SK-N-DZ (cell line): ENCODE measurements at regions not wholly inside any gene's neighbourhood (a gene's known extent, or its start where the extent isn't known, plus 50 kb on each side); places are given as distances from the start of the nearest gene placed in this dataset.
A peak's percentile ranks its signal among the peaks of the same experiment; 100 is the strongest.

ENCODE experiments used
- DNase-seq: peaks from one replicate; pipeline ENCODE4 v3.0.0-alpha.2; 2015; ENCODE audit warnings: low spot score

GRCh38 chr9:89766991-89767390 is 162.2 kb downstream of the GADD45G start:
- DNase-seq: no peak

- DNase-seq: no peak
Observed at GRCh38 chr9:89768051-89768450, 163.2 kb downstream of the GADD45G start.

- no peak for DNase-seq
Observed at GRCh38 chr9:89768650-89769071, 163.8 kb downstream of the GADD45G start.

DNA sequence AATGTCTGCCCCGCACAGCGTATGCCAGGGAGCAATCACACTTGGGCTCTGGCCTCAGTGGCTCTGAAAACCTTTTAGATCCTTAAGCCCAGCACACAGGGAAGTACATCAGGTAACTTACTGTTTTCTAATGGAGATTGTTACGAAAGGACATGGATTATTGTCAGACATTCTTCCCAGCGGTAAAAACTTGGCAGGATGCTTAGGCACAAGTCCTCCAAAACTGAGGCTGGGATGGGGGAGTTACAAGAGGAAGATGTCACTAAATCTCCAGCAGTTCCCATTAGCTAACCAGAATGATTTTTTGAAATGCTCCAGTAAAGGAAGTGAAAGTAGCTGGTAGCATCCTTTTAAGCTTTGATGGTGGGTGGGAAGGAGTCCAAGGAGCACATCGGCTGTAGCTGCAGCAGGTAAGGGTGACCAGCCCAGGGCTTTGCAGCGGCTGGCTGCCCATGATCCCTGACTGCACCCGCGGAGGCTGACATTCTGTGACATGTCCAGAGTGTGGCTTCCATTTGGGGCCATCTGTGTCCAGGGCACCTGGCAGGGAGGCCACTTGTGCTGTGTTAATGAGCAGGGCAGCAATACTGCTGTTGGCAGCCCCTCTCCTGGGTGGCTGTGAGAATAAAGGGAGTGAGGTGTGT is 165.8 kb downstream of the GADD45G start:
- DNase-seq: no peak

DNA sequence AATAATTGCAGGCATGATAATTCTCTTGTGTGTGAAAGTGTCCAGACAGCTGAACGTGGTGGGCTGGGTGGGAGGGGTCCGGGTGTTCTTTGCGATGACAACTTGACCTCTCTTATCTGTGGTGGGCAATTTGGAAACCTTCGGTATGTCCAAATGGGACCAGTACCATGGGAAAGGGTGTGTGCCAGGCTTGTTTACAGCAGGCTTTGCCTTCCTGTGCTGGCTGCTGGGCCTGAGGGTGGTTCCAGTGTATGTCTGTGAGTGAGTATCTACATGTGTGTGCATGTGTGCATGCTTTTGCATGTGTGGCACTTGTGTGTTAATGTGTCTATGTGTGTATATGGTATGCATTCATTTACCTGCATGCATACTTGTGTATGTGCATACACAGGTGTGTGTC is 166.4 kb downstream of the GADD45G start:
- DNase-seq: no peak

- DNase-seq: no peak
Observed at GRCh38 chr9:89773170-89773569, 168.4 kb downstream of the GADD45G start.

GRCh38 chr9:89774858-89775370 is 170.1 kb downstream of the GADD45G start:
- DNase-seq: no peak

GRCh38 chr9:89775641-89776040 is 170.8 kb downstream of the GADD45G start:
- no peak for DNase-seq

DNA sequence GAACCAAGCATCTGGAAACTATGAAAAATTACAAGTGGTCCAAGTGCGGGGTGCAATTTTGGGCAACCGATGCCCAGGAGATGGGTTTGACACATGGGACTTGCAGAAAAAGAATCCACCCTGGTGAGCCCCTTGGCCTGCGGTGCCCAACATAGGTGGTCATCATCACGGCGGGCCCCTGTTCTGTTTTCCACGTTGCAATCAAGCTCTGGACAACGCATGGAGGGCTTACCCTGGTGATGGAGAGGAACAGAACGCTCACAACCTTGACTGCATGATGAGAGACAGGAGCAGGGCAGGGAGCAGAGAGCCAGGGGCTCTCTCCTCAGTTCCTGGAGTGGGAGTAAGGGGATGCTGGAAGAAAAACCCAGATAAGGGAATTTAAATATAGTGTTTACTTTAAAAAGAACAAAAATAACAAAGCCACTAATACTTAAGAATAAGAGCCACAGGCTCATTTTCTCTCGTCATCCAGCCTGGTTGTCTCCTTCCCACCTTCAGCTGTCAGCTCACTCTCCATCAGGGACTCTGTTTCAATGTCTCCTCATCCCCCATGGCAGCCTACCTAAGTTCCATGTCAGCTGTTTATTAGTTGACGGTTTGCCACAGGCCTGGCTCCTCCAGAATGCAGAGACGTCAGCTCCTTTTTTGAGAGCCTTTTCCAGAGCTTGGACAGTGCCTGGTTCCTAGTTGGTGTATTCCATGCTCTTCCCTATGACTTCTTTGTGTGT is 172.1 kb downstream of the GADD45G start:
- no peak for DNase-seq

- DNase-seq: no peak
Observed at GRCh38 chr9:89777544-89777943, 172.7 kb downstream of the GADD45G start.

- peak; percentile 88 for DNase-seq
Observed at GRCh38 chr9:89778100-89779090, 173.6 kb downstream of the GADD45G start.

DNA sequence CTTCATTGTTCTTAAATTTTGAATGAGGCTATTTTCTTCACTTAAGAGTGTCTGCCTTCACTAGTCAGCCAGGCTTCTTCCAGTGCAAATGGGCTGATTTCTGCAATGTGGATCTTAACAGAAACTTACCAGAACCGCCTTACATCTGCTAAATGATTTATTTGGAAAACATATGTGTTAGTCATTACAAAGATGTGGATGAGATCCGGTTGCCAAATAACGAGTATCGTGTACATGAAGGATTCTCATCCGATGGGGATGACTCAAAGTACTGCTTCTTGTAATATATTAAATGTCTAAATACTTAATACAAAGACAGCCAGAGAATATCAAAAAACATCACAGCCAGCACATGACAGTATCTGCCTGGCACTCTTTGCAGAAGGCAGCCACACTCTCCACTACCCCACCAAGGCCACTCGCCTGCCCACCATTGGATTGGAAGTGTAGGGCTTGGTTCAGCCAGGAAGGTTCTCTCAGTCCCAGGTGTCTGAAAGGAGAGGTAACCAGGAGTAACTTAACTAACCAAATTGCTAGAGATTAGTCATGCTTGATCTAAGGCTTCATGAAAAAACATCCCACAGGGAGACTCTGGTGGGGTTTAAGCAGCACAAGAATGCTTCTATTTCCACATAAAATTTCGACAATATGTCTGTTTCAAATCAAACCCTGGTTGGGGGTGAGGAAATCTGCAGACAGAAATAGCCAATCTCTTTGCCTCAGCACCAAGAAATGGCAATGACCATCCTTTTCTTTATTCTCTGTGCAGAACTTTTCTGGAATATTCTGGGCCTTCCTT is 174.8 kb downstream of the GADD45G start:
- DNase-seq: no peak

DNA sequence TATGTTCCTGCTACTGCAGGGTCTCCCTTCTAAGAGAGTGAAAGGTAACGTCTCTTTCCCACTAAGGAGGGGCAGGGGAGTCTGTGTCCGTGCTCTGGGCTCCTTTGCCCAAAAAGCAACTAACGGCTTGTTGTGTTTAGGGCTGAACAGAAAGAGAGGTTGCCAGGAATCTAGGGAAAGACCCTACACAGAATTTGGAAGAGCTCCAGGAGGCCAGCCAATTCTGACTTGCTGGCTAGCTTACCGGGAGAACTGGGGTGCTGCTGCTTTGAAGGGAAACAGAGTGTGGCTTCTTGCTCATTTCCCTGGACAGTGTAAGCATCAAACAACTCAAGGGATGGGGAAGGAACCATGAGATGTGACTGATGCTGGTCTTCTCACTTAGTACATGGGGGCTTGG is 176.1 kb downstream of the GADD45G start:
- DNase-seq: no peak

DNA sequence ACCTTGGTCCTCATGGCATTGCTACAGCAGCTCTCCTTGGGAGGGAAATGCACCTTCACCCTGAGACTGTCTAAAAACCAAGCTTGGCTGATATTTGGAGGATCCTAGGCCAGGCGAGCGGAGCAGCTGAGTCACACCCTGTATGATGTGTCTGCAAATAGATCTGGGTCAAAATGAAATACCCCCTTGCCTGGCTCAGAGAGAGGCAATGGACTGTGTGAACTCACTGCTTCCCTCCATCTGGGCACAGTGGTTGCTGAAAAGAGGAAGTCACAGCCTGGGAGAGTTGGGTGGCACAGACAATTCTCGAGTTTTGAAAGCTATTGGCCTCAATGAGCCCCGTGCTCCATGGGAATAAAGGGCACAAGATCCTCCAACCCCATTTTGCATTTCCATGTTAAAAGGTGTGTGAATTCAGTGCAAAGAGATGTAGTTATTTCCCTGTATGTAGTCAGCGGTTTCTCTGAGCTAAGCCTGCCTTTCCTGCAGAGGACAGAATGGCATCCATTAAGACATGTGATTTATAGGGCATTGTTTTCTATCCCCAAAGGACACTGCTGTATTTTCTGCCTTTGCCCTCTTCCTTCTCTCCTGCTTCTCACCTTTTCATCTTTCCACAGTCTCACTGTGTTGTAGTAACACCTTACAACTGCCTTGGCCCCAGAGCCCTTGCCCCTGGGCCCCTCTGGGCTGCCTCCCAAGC is 177.2 kb downstream of the GADD45G start:
- DNase-seq: no peak

DNA sequence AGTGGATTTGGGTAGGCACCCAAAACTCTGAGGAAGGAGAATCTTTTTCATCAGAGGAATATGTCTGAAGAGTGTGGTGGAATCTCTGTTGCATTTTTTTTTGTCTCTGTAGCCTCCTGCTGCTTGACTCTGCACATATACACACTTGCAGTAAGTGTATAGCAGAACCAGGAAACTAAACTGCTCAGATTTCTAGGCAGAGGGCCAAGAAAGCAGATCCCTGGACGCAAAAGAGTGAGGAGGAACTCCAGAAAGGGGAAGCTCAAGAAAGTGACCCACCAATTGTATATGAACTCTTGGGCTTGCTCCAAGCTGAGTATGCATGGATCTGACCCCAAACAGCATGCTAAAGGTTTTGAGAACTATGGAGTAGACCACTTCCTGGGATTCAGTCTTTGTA is 181.8 kb downstream of the GADD45G start:
- DNase-seq: no peak

GRCh38 chr9:89787595-89787994 is 182.8 kb downstream of the GADD45G start:
- DNase-seq: no peak

DNA sequence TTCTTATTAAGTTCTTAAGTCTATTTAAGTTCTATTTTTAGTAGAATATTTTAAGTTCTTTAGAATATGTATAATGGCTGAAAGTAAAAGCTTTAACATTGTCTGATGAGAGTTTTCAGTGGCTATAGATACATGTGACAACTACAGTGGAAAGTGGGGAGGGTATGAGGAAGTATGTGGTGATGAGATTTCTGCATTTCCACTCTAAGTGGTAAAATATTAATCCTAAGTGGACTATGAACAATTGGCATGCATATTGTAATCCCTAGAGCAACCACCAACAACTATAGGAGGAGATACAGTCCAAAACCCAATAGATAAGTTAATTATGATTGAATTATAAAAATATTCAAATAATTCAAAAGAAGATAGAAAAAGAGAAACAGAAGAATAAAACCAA is 183.6 kb downstream of the GADD45G start:
- no peak for DNase-seq

GRCh38 chr9:89789922-89790510 is 185.2 kb downstream of the GADD45G start:
- DNase-seq: no peak

- DNase-seq: no peak
Observed at GRCh38 chr9:89790542-89791109, 185.8 kb downstream of the GADD45G start.

GRCh38 chr9:89791754-89792153 is 186.9 kb downstream of the GADD45G start:
- no peak for DNase-seq
